Skeletal muscle cell (primary cell): ENCODE measurements at regions not wholly inside any gene's neighbourhood (a gene's known extent, or its start where the extent isn't known, plus 50 kb on each side); places are given as distances from the start of the nearest gene placed in this dataset.
A peak's percentile ranks its signal among the peaks of the same experiment; 100 is the strongest.
"Not testable (repeated sequence)": the region's sequence is repeated elsewhere in the genome, so short reads cannot be mapped to it uniquely, and the experiment has no call there.

Experiments
- DNase-seq: peaks from one replicate; pipeline ENCODE4 v3.0.0-alpha.2; 2010; ENCODE audit warnings: low read depth
- H3K4me3 ChIP-seq: 2 replicates; pipeline ENCODE4 v1.5.1; 2011; ENCODE audit warnings: low read depth, mild to moderate bottlenecking, control low read depth, low read length, moderate library complexity

DNA sequence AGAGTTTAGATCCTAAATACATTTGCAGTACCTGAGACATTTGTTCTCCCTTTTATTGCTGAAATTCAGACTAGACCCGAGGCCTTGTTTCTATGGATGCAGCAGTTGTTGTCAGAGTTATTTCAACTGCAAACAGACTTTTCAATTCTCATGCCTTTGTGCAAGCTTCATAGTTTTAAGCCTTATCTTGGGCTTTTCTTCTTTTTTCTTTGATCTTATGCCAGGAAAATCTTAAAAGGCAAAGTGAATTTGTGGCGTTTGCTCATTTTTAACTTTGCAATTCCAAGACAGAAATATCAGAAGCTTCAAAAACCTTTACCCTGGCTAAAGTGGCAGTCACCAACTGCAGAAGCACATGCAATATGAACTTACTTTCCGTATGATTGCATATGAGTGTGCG, 576.7 kb downstream of the DIPK2A start:
- no peak overlapping the region for H3K4me3 ChIP-seq
- DNase-seq = no peak

DNA sequence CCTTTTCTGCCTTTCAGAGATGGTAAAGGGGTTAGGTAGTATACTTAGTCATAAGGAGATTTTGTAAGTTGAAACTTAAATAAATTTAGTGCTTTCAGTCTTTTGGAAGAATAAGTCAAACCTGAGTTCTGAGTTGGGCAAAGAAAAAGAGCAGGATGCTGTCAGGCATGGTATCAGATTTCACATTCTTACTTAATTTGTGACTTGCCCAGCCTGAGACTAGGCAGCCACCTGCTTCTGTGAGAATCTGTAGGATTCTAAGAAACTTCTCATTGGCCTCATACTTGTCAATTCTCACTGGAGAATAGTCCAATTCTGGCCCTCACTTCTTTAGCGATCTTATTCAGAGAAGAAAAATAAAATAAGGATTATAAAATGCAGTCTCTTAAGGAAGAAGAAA, 577.5 kb downstream of the DIPK2A start:
- no peak for DNase-seq

DNA sequence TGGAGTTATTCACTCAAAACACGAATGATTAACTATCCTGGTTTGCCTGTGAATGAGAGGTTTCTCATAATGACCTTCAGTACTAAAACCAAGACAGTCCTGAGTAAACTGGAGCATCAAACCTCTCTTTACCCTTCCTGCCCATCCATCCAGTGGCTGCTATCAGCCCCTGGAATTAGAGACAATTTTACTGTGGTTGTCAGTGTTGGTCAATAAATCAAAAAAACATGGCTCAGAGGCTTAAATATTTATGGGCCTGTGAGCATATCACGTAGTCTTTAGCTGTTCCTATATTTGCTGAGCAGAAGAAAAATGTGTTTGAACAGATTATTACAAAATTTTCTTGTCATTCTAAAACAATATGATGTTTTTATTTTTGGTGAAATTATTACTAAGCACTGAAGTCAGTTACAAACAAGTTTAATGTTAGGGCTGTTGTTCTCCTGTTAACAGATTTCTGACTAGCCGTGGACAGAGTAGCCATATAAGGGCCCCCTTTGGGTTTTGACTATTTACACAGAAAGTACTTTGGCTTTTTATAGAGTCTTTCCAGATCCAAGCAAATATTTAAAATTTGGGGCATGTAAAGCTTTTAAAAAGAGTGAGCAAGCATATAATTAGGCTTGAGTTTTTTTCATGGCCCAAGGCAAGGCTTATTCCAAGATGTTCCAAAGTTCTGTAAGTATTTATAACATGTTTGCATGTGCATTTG, 580.9 kb downstream of the DIPK2A start:
- DNase-seq = no peak
- H3K4me3 ChIP-seq = no peak overlapping the region

More for the DNA sequence above, 577.5 kb downstream of the DIPK2A start:
- H3K4me3 ChIP-seq = no peak overlapping the region

DNA sequence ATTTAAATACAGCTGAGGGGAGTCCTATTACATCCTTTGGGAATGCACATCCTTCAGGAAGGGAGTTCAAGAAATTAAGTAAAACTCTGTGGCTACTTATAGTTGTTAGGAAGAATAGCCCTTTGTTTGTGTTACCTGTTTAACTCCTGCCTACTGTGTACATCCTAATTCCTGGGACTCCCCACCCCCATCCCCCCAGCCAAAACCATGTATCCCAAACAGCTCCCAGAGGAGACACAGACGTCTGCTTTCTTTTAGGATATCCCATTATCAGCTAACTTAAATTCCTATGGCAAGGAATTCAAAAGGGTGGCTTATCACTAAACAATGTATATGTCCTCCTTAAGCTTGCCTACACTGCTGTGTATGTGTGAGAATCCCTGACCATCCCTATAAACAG, 581.7 kb downstream of the DIPK2A start:
- DNase-seq = no peak
- H3K4me3 ChIP-seq = no peak overlapping the region

DNA sequence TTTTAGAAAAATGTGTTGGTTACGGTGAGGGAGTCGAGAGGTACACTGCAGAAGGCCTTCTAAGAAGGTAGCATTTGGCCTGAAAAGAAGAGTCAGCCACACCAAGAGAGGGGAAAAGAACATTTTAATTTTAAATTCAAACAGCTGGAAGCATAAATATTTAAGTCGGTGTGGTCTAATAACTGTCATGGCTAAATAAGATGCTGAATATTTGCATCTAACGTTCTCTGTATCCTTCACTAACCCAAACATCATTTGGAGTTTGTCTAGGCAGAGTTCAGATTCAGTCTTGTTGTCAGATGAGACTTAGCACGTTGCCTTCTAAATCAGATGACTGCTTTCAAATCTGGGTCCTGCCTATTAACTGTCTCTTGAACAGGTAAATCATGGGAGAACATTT, 583.3 kb downstream of the DIPK2A start:
- no peak for DNase-seq
- H3K4me3 ChIP-seq = no peak overlapping the region

DNA sequence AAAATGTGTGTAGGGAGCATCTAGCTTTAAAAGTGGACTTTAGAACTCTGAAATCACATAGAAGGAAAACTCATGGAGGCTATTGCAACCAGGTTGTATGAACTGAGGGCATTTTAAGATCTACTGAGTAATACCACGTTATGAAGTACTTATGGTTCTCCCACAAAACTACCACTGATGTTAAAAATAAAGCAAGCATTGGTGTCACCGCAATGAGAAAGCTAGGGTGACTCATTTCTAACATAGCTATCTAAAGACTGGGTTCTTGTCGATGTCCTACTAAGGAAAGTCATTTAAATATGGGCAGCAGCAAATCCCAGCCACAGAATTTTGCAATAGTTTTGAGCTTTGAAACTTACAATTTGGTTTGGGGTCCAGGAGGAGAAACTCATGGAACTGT, 584.8 kb downstream of the DIPK2A start:
- H3K4me3 ChIP-seq = no peak overlapping the region
- no peak for DNase-seq

DNA sequence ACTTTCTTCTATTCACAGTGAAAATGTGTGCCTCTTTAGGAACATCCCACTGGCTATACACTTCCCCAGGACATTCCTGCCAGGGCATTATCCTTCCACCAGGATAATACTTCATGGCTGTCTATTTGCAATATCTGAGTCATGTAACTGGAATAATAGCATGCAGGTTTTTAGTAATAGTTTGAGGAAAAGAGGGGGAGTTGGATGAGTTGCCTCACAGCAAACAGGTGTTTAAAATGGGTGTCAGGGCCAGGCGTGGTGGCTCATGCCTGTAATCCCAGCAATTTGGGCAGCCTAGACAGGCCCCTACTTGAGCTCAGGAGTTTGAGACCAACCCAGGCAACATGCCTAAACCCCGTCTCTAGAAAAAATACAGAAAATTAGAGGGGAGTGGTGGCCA, 585.9 kb downstream of the DIPK2A start:
- DNase-seq = no peak
- H3K4me3 ChIP-seq = no peak overlapping the region

DNA sequence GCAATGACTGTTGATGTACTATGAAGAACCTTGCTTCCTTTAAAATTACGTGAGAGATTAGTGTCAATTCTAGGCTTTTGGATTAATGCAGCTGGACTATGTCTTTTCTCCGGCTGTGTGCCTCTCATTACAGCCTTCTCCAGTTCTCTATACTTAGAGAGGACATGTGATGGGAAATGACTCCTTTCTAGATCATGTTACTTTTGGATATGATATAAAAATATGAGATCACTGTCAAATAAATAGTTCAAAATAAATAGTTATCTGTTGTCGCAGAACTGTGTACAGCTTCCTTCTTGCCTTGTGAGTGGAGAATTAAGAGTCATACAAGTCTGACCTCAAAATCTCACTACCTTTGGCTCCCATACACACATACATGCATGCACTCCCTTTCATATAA, 592.4 kb downstream of the DIPK2A start:
- DNase-seq = no peak
- no peak overlapping the region for H3K4me3 ChIP-seq

DNA sequence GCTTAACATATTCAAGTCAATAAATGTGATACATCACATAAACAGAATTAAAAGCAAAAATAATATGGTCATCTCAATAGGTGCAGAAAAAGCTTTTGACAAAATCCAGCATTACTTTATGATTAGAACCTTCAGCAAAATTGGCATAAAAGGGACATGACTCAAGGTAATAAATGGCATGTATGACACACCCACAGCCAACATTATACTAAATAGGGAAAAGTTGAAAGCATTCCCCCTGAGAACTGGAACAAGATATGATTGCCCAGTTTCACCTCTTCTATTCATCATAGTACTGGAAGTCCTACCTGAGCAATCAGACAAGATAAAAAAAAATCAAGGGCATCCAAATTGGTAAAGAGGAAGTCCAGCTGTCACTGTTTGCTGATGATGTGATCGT, 594.7 kb downstream of the DIPK2A start:
- no peak overlapping the region for H3K4me3 ChIP-seq
- no peak for DNase-seq

DNA sequence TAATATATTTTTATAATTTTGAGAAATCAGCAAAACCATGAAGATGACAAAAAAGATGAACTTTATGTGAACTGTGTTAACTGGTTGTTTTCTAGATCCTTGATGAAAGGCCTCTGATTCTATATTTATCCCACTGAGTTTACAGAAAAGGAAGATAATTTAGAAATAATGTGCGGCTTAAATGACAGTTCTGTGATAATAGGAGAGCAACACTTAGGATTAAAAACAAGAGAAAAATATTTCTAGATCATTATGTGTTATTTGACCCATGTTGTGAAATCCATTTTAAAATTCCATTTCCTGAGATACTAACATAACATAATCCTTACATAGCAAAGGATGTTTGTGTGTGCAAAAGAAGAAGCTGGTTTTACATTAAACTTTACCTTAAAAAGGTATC, 598.0 kb downstream of the DIPK2A start:
- H3K4me3 ChIP-seq = no peak overlapping the region
- no peak for DNase-seq

DNA sequence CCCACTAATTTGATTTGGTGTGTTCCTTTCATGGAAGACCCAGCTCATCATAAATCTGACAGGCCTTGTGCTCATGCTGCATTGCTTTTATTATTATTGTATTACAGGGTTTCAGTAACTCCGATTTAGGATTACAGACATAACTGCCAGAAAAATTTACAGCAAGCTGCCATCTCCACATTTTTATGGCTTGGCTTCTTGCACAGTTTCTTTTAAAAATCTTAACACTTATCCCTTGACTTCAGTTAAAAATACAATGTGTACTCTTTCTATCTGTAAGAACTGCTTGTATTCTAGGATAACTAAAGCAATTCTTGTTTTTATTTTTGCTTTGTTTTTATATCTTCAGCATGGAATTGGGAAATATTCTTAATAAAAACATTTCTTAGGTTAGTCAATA, 612.2 kb downstream of the DIPK2A start:
- no peak overlapping the region for H3K4me3 ChIP-seq
- DNase-seq = no peak

DNA sequence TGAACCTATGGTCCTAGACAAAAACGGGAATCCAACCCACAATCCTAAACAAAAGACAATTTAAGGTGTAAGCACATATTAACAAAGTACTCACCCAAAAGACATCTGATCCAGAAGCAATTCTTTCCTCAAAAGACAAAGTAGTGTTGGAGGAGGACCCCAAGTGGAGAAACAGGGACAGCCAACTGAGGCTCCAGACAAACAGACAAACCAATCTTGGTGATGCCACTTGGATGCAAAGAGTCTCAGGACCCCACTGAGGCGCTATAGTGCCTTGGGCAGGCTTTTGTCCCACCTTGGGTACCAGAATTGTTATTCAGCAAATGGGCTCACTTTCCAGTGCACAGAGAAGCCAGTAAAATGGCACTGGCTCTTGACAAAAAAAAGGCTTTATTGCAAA, 613.8 kb downstream of the DIPK2A start:
- H3K4me3 ChIP-seq = no peak overlapping the region
- no peak for DNase-seq

DNA sequence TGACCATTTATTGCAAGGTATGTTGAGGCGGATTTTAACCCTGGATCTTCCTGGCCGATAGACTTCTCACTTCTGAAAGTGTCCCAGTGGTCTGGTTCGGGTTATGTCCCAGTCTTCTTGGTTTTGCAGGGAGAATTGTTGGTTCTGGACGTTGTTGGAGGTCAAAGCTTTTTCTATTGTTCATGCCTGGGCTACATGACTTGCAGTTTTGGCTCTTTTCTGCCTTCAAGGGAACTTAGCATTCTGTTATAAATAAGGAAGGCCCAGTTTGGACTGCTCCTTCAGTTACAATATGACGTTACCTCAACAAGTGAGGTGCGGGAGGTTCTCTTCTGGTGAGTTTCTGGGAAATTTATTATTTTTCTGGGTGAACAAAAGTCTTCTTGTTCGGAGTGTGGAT, 614.3 kb downstream of the DIPK2A start:
- no peak overlapping the region for H3K4me3 ChIP-seq
- no peak for DNase-seq

DNA sequence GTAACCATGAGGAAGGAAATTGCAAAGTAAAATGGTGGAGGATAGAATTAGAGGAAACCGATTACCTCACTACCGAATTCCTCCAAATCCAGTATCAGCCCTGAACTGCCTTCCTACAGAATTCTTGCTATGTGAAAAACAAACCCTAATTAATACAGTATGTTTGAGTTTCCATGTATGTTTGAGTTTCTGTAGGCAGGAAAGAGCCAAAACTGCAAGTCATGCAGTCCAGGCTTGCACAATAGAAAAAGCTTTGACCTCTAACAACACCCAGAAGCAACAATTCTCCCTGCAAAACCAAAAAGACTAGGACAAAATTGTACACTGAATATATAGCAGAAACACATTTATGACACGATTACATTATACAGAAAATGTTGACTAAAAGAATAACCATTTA, 614.8 kb downstream of the DIPK2A start:
- H3K4me3 ChIP-seq = no peak overlapping the region
- DNase-seq = peak; percentile 45

DNA sequence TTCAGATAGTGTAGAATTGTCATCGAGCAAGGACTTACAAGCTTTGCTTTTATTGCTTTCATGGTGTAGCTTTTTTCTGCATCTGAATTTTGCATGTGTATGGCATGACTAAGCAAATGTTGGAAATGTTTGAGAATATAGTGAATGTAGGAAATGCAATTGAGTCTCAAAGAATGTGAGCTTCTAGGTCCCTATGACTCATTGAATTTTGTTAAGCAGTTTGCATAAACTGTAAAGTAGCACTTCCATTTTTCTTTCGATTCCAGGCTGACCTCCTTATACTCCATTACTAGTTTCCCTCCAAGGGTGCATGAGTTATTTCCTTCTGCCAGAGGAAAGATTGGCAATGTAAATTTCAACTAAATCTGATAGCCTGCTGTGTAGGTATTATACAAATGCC, 619.2 kb downstream of the DIPK2A start:
- peak; percentile 73 for DNase-seq
- H3K4me3 ChIP-seq = no peak overlapping the region

DNA sequence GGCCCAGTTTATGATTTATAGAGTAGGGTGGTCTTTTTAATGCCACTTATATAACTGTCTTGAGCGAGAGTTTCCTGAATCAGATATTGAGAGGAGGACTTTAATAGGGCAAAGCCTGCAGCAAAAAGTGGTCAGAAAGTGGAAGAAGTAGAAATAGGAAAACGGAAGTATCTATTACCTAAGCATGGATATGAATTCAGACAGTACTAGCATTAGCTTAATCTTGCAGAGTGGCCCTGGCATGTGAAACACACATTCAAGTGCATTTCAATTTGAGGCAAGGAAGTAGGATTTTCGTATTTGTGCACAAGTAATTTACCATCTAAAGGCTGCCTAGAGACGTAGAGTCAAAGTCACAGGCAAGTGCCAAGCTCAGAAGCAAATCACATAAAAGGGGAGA, 622.3 kb downstream of the DIPK2A start:
- DNase-seq = no peak
- H3K4me3 ChIP-seq = no peak overlapping the region

DNA sequence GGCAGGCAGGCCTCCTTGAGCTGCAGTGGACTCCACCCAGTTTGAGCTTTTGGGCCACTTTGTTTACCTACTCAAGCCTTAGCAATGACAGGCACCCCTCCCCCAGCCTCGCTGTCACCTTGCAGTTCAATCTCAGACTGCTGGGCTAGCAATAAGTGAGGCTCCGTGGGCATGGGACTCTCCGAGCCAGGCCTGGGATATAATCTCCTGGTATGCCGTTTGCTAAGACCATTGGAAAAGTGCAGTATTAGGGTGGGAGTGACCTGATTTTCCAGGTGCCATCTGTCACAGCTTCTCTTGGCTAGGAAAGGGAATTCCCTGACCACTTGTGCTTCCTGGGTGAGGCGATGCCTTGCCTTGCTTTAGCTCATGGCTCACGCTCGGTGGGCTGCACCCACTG, 648.6 kb downstream of the DIPK2A start:
- not testable (repeated sequence) for DNase-seq

DNA sequence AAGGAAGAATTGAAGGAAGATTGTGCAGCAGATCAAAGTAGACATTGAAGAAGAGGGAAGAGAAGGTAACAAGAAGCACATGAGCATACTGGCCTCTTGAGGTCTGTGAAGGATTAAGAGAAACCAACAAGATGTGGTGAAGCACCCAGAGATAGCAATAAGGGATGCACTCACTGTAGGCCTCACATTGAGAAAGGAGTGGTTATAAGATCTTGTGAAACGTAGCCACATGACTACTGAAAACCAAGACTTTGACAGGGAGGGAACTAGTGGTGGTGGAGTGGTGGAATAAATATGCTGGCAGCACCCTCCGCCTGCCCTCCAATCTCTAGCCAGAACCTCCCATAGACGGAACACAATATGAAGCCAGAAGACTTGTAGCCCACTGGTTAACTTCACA, 651.2 kb downstream of the DIPK2A start:
- no peak for DNase-seq
- H3K4me3 ChIP-seq = no peak overlapping the region

More for the DNA sequence above, 648.6 kb downstream of the DIPK2A start:
- H3K4me3 ChIP-seq = not testable (repeated sequence)

DNA sequence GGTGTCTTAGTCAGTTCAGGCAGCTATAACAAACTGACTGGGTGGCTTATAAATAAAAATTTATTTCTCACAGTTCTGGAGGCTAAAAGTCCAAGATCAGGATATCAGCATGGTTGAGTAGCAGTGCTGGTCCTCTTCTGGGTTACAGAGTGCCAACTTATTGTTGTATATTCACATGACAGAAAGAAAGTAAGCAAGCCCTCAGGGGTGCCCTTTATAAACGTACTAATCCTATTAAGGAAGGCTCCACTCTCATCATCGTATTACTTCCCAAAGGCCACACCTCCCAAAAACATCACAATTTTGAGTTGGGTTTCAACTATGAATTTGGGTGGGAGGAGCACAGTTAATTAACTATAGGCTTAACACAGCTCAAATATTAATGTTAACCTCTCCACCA, 653.0 kb downstream of the DIPK2A start:
- no peak for DNase-seq
- no peak overlapping the region for H3K4me3 ChIP-seq

DNA sequence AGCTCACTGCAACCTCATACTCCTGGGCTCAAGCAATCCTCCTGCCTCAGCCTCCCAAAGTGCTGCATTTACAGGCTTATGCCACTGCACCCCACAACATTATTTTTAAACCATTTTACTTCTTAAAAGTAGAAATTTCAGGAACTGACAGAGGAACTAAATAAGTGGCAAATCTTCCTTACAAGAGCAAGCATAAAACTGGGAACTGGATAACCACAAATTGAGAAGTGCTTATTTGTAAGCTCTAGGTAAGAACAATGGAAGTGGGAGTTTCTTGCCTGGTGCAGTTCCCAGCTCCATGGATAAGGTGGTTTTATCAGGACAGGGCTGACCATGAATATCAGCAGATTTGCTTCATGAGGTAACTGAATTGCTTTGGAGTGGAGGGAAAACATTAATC, 655.2 kb downstream of the DIPK2A start:
- no peak overlapping the region for H3K4me3 ChIP-seq
- DNase-seq = no peak

DNA sequence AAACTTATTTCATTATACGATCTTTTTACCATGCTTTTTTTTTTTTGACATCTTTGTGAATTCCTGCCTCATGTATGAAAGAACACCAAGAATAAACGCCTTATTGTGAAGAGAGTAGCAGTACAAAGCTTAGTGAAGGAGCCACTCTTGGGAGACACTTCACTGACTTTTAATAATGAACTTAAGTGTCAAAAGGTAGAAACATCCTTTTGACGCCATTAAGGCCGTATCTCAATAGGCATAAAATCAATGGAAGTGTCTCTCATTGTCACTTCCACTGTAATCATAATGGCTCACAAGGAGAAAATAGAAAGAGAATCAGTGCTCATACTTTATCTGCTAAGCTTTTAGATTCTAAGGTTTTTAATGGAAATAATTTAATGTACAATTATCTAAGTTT, 657.8 kb downstream of the DIPK2A start:
- no peak overlapping the region for H3K4me3 ChIP-seq
- DNase-seq = no peak

DNA sequence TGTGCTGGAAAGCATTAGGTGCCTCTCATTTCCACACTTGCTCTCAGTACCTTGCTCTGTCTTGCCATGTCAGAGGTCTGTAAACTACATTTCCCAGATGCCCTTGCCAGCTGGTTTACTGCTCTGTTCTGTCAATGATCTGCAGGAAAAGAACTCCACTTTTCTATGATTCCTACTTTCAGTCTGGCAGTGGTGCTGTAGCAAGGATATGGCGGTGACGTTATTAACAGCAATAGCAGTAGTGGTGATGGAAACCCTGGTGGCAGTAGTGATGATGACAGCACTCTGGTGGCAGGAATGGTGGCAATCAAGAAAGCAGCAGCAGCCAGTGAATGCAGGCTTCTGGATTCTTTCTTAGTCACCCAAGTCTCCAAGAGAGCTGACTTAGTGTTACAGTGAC, 665.2 kb downstream of the DIPK2A start:
- no peak for DNase-seq
- H3K4me3 ChIP-seq = no peak overlapping the region
